Smooth muscle cell (in vitro differentiated cells): ENCODE measurements at regions not wholly inside any gene's neighbourhood (a gene's known extent, or its start where the extent isn't known, plus 50 kb on each side); places are given as distances from the start of the nearest gene placed in this dataset.

Experiments used
- DNase-seq: peaks from one replicate; lab custom pipeline; 2025; ENCODE audit not compliant: unreplicated experiment; lab: John Stamatoyannopoulos, UW
- H2AFZ ChIP-seq: fragments of 200-600 bp; sonication (generic); 2 replicates; pipeline ENCODE4 v1.6.0; 2016; ENCODE audit warnings: antibody characterized with exemption, low read depth, mild to moderate bottlenecking
- H3F3A ChIP-seq: fragments of 200-600 bp; sonication (generic); 2 replicates; pipeline ENCODE4 v1.6.0; 2017; ENCODE audit warnings: antibody characterized with exemption, low read depth
- H3K27ac ChIP-seq: fragments of 200-600 bp; sonication (generic); 2 replicates; pipeline ENCODE4 v1.5.1; 2016; ENCODE audit warnings: low read depth, mild to moderate bottlenecking
- H3K27me3 ChIP-seq: fragments of 200-600 bp; sonication (generic); 2 replicates; pipeline ENCODE4 v1.6.1; 2016; ENCODE audit warnings: low read depth, mild to moderate bottlenecking
- H3K36me3 ChIP-seq: fragments of 200-600 bp; sonication (generic); 2 replicates; pipeline ENCODE4 v1.5.1; 2016; ENCODE audit warnings: low read depth
- H3K4me1 ChIP-seq: fragments of 200-600 bp; sonication (generic); 2 replicates; pipeline ENCODE4 v1.5.1; 2016; ENCODE audit warnings: low read depth
- H3K4me2 ChIP-seq: fragments of 200-600 bp; sonication (generic); 2 replicates; pipeline ENCODE4 v1.6.0; 2016; ENCODE audit warnings: mild to moderate bottlenecking
- H3K4me3 ChIP-seq: fragments of 200-600 bp; sonication (generic); 2 replicates; pipeline ENCODE4 v1.5.1; 2016; ENCODE audit warnings: mild to moderate bottlenecking
- H3K79me2 ChIP-seq: fragments of 200-600 bp; sonication (generic); 2 replicates; pipeline ENCODE4 v1.6.0; 2016; ENCODE audit warnings: low read depth, mild to moderate bottlenecking
- H3K9ac ChIP-seq: fragments of 200-600 bp; sonication (generic); 2 replicates; pipeline ENCODE4 v1.6.0; 2016; ENCODE audit warnings: low read depth
- H3K9me3 ChIP-seq: fragments of 200-600 bp; sonication (generic); replicated peaks from 2 replicates; pipeline ENCODE4 v1.5.1; 2016; ENCODE audit warnings: low read depth
- H4K20me1 ChIP-seq: fragments of 200-600 bp; sonication (generic); 2 replicates; pipeline ENCODE4 v1.6.0; 2016; ENCODE audit warnings: low read depth
- WGBS: methylation state at CpG from one replicate; pipeline ENCODE4 v1.1.7; 2016; ENCODE audit warnings: low lambda C conversion rate; 5-methylcytosine and 5-hydroxymethylcytosine counted together
- TF ChIP-seq, protein P1 (sequence below): fragments of 200-600 bp; sonication (generic); IDR thresholded peaks from 2 replicates; pipeline ENCODE4 v1.5.1; 2017; ENCODE audit warnings: borderline replicate concordance, mild to moderate bottlenecking, antibody characterized with exemption; ENCODE audit not compliant: insufficient read depth, poor library complexity, severe bottlenecking

DNA sequence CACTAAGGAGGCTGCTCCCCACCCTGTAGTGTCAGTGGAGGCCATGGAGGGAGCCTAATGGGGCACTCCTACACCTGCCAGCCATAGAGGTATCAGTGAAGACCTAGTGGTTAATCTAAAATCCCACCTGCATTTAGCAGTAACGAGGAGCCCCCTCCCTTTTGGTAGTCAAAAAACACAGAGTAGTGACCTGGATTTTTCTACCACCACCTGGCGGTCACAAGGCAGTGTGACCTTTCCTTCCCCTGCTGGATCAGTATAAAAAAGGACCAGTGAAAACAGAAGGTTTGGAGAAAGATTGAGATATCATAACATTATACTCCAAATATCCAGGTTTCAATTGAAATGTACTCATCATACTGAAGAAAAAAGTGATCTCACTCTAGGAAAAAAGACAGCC is 241.2 kb downstream of the PYDC2 start:
- Histone ChIP-seq H2AFZ (no peak overlapping the region), H3K9me3 (peaks cover 4% of the 10 kb centered on the region), H3K9ac (no peak overlapping the region), H3K27ac (no peak overlapping the region), H3K4me2 (no peak overlapping the region), H4K20me1 (no peaks in the 10 kb centered on the region), H3K4me1 (no peaks in the 10 kb centered on the region), H3K27me3 (no peaks in the 10 kb centered on the region), H3K36me3 (peaks cover 4% of the 10 kb centered on the region), H3K4me3 (no peak overlapping the region), H3F3A (no peaks in the 10 kb centered on the region), H3K79me2 (no peaks in the 10 kb centered on the region)
- DNase-seq: no peak
- WGBS: 92% methylated on average over 2 of the region's 2 CpGs
- TF ChIP-seq, protein P1, sequence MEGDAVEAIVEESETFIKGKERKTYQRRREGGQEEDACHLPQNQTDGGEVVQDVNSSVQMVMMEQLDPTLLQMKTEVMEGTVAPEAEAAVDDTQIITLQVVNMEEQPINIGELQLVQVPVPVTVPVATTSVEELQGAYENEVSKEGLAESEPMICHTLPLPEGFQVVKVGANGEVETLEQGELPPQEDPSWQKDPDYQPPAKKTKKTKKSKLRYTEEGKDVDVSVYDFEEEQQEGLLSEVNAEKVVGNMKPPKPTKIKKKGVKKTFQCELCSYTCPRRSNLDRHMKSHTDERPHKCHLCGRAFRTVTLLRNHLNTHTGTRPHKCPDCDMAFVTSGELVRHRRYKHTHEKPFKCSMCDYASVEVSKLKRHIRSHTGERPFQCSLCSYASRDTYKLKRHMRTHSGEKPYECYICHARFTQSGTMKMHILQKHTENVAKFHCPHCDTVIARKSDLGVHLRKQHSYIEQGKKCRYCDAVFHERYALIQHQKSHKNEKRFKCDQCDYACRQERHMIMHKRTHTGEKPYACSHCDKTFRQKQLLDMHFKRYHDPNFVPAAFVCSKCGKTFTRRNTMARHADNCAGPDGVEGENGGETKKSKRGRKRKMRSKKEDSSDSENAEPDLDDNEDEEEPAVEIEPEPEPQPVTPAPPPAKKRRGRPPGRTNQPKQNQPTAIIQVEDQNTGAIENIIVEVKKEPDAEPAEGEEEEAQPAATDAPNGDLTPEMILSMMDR: no peak

DNA sequence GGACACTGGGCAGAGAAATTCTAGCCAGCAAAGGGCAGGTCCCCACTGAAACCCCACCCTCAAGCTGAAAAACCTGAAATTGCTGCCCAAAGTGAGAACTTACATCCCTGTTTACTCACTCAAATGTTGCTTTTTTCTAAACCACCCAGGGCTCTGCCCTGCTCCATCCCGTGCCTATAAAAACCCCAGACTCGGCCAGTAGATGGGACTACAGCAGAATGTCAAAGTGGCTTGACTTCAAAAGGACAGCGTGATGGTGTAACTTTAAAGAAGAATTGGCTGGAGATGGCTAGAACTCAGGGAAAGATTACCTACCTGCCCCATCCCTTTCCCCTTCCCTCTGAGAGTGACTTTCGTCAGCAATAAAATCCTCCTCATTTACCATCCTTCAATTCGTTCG is 246.9 kb downstream of the PYDC2 start:
- DNase-seq: no peak
- 81% methylated on average over 6 of the region's 6 CpGs for WGBS

DNA sequence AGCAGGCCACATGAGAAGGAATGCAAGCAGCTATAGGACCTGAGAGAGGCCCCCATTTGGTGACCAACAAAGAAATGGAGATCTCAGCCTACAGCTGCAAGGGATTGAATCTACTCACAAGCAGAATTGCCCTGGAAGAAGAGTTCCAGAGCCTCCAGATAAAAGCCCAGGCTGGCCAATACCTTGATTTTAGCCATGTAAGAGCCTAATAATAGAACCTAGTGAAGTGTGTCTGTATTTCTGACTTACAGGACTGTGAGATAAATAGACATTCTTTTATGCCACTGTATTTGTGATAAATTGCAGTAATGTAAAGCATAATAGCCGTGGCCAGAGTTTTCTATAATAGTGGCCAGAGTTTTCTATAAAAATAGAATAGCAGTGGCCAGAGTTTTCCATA is 254.6 kb downstream of the PYDC2 start:
- Histone ChIP-seq H3F3A (no peaks in the 10 kb centered on the region), H3K4me2 (no peak overlapping the region), H3K36me3 (no peaks in the 10 kb centered on the region), H4K20me1 (no peaks in the 10 kb centered on the region), H3K27ac (no peak overlapping the region), H3K4me1 (no peaks in the 10 kb centered on the region), H3K4me3 (no peak overlapping the region), H3K9ac (no peak overlapping the region), H3K79me2 (no peaks in the 10 kb centered on the region), H3K27me3 (no peaks in the 10 kb centered on the region), H3K9me3 (no peaks in the 10 kb centered on the region), H2AFZ (no peak overlapping the region)
- TF ChIP-seq, protein P1: no peak
- no peak for DNase-seq
- 93% methylated on average over 1 of the region's 1 CpG for WGBS

More for the DNA sequence above, 246.9 kb downstream of the PYDC2 start:
- no peak overlapping the region for H3K27ac ChIP-seq
- H3K36me3 ChIP-seq: peaks cover 4% of the 10 kb centered on the region
- H3K9ac ChIP-seq: no peak overlapping the region
- TF ChIP-seq, protein P1: no peak
- no peak overlapping the region for H2AFZ ChIP-seq
- no peaks in the 10 kb centered on the region for H3K4me1 ChIP-seq
- H3K27me3 ChIP-seq: no peaks in the 10 kb centered on the region
- peaks cover 4% of the 10 kb centered on the region for H3K9me3 ChIP-seq
- no peaks in the 10 kb centered on the region for H3F3A ChIP-seq
- no peak overlapping the region for H3K4me2 ChIP-seq
- H4K20me1 ChIP-seq: no peaks in the 10 kb centered on the region
- H3K4me3 ChIP-seq: no peak overlapping the region
- H3K79me2 ChIP-seq: no peaks in the 10 kb centered on the region

DNA sequence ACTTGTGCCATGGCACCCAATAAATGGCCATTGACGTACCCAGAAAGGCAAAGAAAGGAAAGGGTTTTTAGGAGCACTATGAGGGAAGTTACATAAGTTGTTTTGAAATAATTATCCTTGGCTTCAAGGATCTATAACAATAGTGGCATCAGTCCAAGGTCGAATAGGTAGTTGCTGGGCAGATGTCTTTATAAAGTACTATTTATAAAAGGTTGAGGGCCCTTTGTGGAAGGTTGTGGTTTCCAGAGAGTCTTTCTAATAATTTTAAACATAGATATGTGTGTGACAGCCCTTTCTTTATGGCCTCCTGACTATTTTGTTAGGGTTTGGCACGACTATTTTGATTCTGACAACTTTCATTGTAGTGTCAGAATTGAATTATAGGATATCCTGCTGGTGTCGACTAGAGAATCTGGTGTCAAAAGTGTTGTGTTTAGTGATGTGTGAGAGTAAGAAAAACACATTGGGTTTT is 260.5 kb downstream of the PYDC2 start:
- no peaks in the 10 kb centered on the region for H3F3A ChIP-seq
- no peak overlapping the region for H3K9ac ChIP-seq
- no peaks in the 10 kb centered on the region for H3K27me3 ChIP-seq
- no peaks in the 10 kb centered on the region for H3K79me2 ChIP-seq
- H3K4me1 ChIP-seq: no peaks in the 10 kb centered on the region
- H3K4me2 ChIP-seq: no peak overlapping the region
- DNase-seq: no peak
- TF ChIP-seq, protein P1: no peak
- H2AFZ ChIP-seq: no peak overlapping the region
- H3K9me3 ChIP-seq: no peaks in the 10 kb centered on the region
- WGBS: 94% methylated on average over 4 of the region's 4 CpGs
- no peaks in the 10 kb centered on the region for H4K20me1 ChIP-seq
- no peaks in the 10 kb centered on the region for H3K36me3 ChIP-seq
- no peak overlapping the region for H3K4me3 ChIP-seq
- H3K27ac ChIP-seq: no peak overlapping the region
